Iris pigment epithelial cell (primary cell): ENCODE measurements at regions not wholly inside any gene's neighbourhood (a gene's known extent, or its start where the extent isn't known, plus 50 kb on each side); places are given as distances from the start of the nearest gene placed in this dataset.

Experiments used
- DNase-seq: peaks from one replicate; pipeline ENCODE4 v3.0.0-alpha.2; 2011; ENCODE audit warnings: low read depth

DNA sequence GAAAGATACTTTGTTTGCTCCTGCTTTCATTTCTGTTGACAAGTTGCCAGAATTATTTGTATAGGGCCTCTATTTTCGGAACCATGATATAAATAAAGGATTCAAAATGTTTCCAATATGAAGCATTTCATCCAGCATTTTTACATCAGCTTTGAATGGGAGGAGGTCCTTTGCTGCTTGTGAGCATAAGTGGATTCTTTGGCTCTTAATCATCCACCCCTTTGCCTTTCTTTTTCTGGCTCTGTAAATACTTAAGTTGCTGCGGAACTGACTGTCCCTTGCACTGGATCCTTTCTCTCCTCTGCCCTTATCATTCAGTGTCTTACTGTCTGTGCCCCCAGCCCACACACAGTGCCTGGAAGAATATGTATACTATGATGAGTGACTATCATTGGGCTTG lies 357.3 kb upstream of the RGS6 start:
- DNase-seq, result peak; percentile 94

DNA sequence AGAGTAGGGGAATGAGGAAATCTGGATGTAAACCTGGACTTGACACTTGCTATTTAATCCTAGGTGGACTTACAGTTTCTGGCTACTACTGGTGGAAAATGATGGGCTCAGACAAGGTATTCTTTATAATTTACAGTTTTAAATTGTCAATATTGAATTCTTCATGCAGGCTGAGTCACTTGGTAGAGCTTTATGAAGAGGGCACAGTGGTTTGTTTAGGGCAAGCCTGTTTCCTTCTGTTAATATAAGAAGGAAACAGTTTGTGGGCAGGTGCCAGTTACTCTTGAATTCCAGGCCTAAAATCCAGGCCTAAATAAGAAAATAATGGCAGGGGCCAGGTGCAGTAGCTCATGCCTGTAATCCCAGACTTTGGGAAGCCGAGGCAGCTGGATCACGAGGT lies 355.8 kb upstream of the RGS6 start:
- no peak for DNase-seq

DNA sequence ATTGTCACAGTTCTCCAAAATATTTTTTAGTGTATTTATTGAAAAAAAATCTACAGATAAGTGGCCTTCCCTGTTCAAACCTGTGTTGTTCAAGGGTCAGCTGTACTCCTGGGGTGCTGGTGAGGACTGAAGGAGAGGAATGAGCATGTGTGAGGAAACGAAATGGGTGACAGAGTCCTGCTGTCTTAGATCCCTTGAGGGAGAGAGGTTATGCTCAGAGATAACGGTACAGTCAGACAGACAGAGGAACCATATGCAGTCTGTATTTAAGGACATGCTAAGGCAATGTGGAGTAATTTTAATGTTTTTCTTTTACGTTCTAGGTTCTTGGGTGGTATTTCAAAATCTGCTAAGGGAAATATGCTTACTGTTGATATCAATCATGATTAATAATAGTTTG lies 352.9 kb upstream of the RGS6 start:
- DNase-seq, result no peak

DNA sequence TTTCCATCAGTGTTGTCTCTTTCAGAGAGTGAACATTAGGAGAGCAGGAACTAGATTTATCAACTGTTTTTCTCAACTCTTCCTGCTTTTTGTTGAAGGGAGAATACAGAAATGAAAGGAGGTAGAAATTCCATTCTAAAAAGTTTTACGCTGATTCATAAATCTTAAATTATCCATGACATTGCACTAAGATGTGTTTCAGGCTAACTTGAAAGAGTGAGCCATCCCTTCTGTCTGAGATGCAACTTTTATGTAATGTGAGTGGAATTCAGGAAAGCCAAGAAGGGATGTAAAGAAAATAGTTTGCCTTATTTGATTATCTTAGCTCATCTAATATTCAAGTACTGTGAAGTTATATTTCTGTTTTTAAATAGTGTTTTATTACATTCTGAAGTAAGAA lies 349.5 kb upstream of the RGS6 start:
- peak; percentile 88 for DNase-seq

DNA sequence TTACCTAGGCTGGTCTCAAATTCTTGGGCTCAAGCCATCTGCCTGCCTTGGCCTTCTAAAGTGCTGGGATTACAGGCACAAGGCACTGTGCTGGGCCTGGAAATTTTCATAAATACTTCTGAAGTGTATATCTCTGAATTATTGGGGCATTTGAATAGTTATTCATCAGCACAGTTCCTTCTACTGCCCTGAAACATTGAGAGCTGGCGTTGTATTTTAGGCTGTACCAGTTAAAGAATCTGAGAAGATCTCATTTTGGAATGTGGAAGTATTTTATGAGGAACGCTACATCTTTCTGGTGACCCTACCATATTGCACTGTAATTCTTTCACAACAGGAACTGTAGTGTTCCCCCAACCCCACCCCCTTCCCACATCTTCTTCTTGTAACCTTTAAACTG lies 349.0 kb upstream of the RGS6 start:
- DNase-seq, result peak; percentile 32

DNA sequence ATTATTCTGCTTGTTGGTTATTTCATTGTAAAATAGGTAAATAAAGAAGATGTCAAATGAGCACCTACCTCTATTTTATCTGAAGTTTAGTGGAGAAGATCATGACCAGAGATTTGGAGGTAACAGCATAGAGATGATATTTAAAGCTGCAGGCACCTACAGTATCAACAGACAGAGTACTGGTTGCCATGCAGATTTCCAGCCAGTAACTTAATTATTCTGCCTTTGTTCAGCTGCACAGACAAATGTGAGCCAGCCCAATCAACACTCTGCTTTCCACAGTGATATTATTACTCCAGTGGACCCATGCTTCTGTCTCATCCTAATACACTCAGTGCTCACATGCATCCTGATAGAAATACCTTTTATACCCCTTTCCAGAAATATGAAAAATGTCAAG lies 348.5 kb upstream of the RGS6 start:
- no peak for DNase-seq

DNA sequence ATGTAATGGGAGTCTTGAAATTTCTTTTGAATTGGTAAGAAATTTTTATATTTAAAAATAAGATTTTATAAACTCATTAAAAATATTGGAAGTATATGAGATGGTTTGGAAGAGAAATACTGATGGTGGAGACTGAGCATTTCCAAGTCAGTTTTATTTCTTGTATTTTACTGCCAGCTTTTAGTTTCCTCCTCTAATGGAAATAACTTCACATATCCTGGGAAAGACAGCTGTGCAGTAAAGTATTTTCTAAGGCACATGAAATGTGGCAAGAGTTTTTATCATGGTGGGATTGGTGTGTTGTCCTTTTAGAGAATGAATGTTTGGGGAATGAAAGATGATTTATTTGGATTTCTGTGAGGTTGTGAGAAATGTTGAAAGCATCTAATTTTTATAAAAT lies 346.9 kb upstream of the RGS6 start:
- no peak for DNase-seq

DNA sequence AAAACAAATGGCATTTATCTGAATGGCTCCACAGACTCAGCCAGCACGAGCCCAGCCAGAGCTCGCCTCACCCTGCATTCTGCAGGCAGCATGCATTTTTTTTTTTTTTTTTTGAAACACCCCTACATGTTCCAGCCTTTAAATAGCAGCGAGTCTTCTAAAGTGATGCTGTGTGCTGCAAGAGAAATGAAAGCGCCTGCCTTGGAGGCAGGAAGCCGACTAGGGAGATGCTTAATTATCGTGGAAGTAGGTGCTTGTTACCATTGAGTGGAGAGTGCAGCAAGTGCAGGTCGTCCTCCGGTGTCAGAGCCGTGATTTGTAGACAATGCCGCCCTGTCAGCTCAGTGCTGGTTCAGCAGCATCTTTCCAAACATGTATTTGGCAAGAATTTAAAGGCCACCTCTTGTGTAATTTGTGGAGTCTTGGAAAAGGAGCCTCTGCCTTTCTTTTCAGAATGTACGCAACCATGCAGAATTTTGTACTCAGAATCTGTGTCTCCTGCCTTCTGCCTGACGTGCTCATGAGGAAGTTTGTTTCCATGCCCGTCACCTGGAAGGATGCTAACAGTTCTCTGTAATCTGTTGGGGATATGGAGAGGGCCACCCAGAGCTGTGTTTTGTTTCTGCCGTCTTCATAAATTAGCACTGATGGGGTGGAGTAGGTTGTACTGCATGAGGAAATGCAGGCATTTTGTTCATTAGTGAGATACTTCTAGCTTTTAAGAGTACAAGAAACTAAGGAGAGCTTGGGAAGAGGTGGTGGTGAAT lies 345.9 kb upstream of the RGS6 start:
- DNase-seq, result peak; percentile 36

DNA sequence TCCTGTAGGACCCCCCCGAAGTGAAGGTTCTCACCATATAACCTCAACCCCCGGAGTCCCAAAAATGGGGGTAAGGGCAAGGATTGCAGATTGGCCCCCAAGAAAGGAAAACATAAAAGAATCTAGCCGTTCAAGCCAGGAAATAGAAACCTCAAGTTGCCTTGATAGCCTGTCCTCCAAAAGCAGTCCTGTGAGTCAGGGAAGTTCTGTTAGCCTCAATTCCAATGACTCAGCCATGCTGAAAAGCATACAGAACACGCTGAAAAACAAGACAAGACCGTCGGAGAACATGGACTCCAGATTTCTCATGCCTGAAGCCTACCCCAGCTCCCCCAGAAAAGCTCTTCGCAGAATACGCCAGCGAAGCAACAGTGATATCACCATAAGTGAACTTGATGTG lies 344.2 kb upstream of the RGS6 start:
- DNase-seq, result peak; percentile 95

DNA sequence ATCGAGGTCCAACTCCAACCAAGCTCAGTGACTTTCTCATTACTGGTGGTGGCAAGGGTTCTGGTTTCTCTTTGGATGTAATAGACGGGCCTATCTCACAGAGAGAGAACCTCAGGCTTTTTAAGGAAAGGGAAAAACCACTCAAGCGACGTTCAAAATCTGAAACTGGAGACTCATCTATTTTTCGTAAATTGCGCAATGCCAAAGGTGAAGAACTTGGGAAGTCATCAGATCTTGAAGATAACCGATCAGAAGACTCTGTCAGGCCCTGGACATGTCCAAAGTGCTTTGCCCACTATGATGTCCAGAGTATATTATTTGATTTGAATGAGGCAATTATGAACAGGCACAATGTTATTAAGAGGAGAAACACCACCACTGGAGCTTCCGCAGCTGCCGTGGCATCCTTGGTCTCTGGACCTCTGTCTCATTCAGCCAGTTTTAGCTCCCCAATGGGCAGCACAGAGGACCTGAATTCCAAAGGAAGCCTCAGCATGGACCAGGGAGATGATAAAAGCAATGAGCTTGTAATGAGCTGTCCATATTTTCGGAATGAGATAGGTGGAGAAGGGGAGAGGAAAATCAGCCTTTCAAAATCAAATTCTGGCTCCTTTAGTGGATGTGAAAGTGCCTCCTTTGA lies 343.5 kb upstream of the RGS6 start:
- DNase-seq, result no peak

DNA sequence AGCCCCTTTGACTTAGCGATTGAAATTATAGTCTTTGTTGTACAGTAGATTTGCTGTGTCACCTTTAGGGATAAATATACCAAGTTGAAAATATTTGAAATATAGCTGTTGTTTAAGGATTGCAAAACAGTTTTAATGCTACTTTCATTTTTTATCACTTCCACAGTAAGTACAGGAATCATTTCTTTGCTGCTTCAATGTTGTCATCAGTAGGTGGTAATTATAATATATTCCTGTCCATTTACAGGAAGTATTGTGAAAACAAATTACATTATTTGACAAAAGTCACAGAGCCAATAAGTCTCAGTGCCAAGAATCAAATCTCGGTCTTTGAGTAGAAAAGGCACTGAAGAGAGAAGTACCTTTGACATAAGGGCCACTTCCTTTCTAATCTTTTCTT lies 342.6 kb upstream of the RGS6 start:
- DNase-seq, result no peak

DNA sequence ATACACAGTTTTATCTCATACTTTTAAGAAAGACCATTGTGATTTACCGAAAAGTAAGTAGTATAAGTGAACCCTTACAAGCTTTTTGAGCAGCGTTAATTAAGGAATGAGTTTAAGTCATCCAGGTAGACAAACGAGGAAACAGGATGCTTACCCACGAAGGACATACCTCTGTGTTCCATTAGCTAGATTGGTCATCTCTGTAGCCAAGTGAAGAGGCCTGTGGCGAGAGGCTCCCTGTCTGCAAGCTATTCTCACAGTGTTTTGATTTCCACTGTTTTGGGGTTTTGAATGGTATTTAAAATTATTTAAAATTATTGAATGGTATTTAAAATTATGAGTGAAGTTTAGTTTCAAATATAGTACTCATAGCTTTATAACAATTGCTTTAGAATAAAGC lies 342.1 kb upstream of the RGS6 start:
- DNase-seq, result no peak

DNA sequence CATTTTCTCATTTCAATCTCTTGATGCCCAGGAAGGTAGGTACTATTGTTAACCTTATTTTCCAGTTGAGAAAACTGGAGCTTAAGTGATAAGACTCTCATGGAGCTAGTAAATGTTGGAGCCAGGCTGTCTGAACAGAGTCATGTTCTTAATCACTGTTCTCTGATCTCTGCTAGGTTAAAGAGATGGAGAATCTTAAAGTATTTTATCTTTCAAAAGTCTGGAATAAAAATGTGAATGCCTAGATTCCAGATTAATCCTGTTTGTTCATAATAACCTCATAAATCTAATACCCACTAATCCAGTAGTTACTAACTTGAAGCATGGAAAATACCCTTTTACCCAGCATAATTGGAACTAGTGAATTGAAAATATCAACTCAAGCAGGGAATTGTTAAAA lies 341.0 kb upstream of the RGS6 start:
- DNase-seq, result no peak

DNA sequence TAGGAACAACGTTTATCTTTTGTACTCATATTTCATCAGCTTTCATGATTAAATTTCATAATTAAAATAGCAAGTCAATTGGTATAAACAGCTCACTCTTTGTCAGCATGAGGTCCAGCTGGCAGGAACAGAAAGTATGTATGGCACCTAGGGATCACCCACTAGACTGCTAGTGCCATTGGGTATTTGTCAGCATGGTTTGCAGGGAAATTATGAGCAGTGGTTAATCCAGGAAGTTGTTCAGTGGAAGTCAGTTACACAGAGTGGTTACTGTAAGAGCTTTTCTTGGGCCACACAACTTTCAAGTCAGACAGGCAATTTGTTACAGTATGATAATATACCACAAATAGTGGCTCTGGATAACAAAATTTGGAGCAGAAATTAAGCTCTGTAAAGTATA lies 340.3 kb upstream of the RGS6 start:
- peak; percentile 87 for DNase-seq

DNA sequence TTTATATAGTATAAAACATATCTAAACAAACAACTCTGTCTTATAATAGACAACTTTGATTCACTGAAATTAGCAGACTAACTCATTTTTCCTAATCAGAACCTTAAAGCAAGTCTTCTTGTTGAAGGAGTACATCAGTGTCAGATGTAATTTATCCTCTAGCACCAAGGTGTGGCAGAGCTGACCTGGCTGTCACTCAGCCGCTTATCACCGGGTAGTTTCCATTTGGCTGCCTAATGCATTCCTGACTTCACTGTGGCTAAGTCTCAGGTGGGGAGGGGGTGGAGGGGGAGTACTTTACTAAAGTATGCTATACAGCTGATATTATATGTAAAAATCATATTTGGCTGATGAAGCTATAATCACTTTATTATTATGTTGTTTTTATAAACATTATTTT lies 339.9 kb upstream of the RGS6 start:
- DNase-seq, result no peak

DNA sequence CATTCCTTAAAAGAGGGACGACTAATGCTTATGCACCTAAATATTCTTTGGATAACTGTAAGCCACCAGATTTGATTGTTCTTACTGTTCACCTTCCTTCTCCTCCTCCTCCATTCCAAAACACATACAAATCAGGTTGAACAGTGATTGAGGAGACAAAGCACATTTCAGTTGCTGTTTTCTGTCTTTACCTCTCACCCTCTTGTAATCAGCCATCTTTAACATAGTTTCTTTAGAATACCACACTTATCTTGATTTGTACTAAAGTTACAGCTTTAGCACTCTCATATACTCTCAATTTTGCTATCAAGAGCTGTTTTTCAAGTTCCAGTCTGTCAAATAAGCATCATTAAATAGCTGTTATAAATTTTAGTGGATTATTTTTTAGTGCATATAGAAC lies 338.3 kb upstream of the RGS6 start:
- DNase-seq, result no peak

DNA sequence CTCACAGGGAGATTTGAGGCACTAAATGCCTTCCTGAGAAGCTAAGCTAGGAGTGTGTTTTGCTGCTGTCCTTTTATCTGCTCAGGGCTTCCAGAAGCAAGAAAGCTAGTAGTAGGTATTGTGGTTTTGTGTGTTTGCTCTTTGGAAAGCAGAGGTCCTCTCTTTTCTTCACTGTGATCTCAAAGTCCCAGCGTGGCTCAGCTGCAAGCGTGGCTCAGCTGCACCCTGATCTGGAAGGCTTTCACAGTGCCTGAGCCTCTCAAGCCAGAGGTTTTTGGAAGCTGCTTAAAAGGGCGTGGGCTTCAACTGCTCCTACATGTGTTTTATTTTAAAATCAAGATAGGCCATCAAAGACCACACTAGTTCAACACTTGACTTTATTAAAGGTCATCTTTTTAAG lies 337.4 kb upstream of the RGS6 start:
- peak; percentile 84 for DNase-seq

DNA sequence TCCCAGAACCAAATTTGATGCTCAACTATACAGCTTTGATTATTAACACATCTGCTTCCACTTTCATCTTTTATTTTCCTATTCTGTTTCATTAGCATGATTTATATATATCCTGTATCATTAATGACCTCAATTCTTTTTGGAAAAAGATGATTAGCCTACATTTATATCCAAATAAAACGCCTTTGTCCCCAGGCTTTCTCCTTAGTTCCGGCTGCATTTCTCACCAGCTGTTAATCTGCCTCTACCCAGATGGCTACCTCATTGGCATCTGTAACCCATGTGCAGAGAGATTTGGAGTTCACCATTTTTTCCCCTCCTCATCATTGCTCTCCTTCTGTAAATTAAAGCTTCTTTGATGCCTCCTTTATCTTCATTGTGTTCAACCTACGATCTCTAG lies 336.8 kb upstream of the RGS6 start:
- DNase-seq, result no peak

DNA sequence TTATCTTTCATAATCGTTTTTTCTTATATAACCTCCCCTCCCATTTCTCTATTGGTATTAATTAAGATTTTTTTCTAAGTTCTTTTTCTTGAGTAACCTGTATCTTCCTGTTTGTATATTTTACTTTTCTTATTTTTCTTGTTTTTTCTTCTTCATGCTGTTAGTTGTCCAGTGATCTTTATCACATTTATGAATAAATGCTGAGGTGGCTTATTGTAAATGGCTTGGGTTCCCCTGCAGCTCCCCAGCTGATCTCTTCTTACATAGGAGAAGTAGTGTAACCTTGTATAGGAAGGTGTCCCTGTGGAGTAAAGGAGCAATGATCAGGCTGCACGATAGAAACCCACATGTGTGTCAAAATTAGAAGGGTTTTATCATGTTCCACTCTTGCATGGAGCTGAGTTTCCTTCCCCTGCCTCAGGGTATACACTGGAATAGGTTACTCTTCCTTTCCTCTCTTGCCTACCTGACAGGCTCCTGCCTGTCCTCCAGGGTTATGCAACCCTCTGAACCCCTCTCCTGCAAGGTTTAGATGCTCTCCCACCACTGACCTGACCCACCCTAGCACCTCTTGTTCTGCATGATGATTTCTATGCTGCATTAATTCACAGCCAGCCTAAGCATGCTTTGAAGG lies 334.8 kb upstream of the RGS6 start:
- DNase-seq, result no peak

DNA sequence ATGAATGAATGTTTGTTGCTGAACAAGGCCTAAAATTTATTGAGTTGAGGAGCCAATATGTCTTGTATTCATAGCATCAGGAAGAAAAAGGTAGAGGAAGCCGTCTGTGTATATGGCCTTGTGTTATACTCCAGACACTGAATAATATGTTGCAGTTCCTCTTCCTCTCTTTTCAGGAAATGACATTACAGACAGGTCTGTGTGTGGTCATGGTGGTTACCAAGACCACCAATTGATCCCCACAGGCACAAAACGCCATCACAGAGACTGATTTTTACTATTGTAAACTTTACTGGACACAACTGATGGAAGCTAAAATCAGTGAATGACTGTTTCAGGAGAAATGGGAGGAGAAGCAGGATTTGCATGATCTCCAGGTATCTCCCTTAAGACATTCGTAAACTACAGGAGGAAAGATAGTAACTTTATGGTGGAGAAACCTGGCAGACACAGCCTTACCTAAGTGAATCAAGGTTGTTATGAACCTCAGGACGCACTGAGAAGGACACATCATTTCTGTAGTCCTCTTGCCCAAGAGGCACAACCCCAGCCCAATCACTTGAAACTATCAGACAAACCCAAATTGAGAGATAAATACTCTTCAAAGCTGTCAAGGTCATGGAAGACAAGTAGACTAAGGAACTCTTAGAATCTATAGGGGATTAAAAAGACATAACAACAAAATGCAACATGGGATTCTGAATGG lies 334.1 kb upstream of the RGS6 start:
- DNase-seq, result no peak

DNA sequence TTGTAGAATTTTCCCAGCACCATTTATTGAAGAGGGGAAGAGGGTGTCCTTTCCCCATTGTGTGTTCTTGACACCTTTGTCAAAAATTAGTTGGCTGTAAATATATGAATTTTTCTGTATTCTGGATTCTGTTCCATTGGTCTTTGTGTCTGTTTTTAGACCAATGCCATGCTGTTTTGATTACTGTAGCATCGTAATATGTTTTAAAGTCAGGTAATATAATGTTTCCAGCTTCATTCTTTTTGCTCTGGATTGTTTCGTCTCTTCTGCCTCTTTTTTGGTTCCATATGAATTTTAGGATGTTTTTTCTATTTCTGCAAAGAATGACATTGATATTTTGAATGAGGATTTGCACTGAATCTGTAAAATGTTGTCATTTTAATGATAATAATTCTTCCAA lies 331.9 kb upstream of the RGS6 start:
- no peak for DNase-seq

DNA sequence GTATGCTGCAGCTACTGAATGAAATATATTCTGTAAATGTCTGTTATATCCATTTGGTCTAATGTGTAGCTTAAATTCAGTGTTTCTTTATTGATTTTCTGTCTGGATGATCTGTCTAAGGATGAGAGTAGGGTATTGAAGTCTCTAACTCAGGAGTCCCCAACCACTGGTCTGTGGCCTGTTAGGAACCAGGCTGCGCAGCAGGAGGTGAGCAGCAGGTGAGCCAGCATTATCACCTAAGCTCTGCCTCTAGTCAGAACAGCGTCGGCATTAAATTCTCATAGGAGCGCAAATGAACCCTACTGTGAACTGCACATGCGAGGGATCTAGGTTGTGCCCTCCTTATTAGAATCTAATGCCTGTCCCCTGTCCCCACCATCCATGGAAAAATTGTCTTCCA lies 329.7 kb upstream of the RGS6 start:
- no peak for DNase-seq

DNA sequence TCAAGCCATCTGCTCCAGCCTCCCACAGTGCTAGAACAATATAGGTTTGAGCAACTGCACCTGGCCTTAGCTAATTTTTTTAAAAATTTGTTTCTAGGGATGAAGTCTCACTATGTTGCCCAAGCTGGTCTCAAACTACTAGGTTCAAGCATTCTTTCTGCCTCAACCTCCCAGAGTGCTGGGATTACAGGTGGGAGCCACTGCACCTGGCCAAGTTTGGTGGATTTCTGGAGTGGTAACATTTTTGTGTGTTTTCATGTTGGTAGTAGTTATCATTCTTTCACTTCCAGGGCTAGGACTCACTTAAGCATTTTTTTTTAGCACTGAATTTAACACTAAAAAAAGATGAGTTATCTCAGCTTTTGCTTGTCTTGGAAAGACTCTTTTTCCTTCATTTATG lies 328.0 kb upstream of the RGS6 start:
- DNase-seq, result no peak
